ENCODE measurements at regions not wholly inside any gene's neighbourhood (a gene's known extent, or its start where the extent isn't known, plus 50 kb on each side); places are given as distances from the start of the nearest gene placed in this dataset.

GRCh38 chr13:106138620-106139019 is 396.8 kb downstream of the EFNB2 start:
- DNase-seq (ENCODE audit: low read depth, low spot score), result no peak

GRCh38 chr13:106133025-106133424 is 402.4 kb downstream of the EFNB2 start:
- DNase-seq (ENCODE audit: low read depth, low spot score), result no peak

- no peak for DNase-seq (ENCODE audit: low read depth, low spot score)
Observed at GRCh38 chr13:106132216-106132615, 403.2 kb downstream of the EFNB2 start.

- DNase-seq (ENCODE audit: low read depth, low spot score), result no peak
Observed at GRCh38 chr13:106129993-106130392, 405.5 kb downstream of the EFNB2 start.

- no peak for DNase-seq (ENCODE audit: low read depth, low spot score)
Observed at GRCh38 chr13:106129273-106129672, 406.2 kb downstream of the EFNB2 start.

GRCh38 chr13:106122234-106122633 is 413.2 kb downstream of the EFNB2 start:
- DNase-seq (ENCODE audit: low read depth, low spot score), result no peak

GRCh38 chr13:106121173-106121754 is 414.2 kb downstream of the EFNB2 start:
- no peak for DNase-seq (ENCODE audit: low read depth, low spot score)

- DNase-seq (ENCODE audit: low read depth, low spot score), result no peak
Observed at GRCh38 chr13:106118996-106119395, 416.5 kb downstream of the EFNB2 start.

GRCh38 chr13:106118050-106118449 is 417.4 kb downstream of the EFNB2 start:
- no peak for DNase-seq (ENCODE audit: low read depth, low spot score)

- DNase-seq (ENCODE audit: low read depth, low spot score), result no peak
Observed at GRCh38 chr13:106117640-106118039, 417.8 kb downstream of the EFNB2 start.

GRCh38 chr13:106117035-106117434 is 418.4 kb downstream of the EFNB2 start:
- DNase-seq (ENCODE audit: low read depth, low spot score), result no peak

- no peak for DNase-seq (ENCODE audit: low read depth, low spot score)
Observed at GRCh38 chr13:106115081-106115480, 420.4 kb downstream of the EFNB2 start.

GRCh38 chr13:106113796-106114195 is 421.7 kb downstream of the EFNB2 start:
- DNase-seq (ENCODE audit: low read depth, low spot score), result no peak

GRCh38 chr13:106112191-106112590 is 423.3 kb downstream of the EFNB2 start:
- DNase-seq (ENCODE audit: low read depth, low spot score), result no peak

- DNase-seq (ENCODE audit: low read depth, low spot score), result no peak
Observed at GRCh38 chr13:106110241-106110855, 425.1 kb downstream of the EFNB2 start.

GRCh38 chr13:106109391-106109791 is 426.1 kb downstream of the EFNB2 start:
- DNase-seq (ENCODE audit: low read depth, low spot score), result no peak

- no peak for DNase-seq (ENCODE audit: low read depth, low spot score)
Observed at GRCh38 chr13:106108346-106108745, 427.1 kb downstream of the EFNB2 start.

GRCh38 chr13:106107061-106107460 is 428.4 kb downstream of the EFNB2 start:
- DNase-seq (ENCODE audit: low read depth, low spot score), result no peak

GRCh38 chr13:106105153-106105552 is 430.3 kb downstream of the EFNB2 start:
- no peak for DNase-seq (ENCODE audit: low read depth, low spot score)

GRCh38 chr13:106104281-106104901 is 431.1 kb downstream of the EFNB2 start:
- DNase-seq (ENCODE audit: low read depth, low spot score), result no peak

GRCh38 chr13:106103779-106104178 is 431.7 kb downstream of the EFNB2 start:
- DNase-seq (ENCODE audit: low read depth, low spot score), result no peak

GRCh38 chr13:106102786-106103185 is 432.7 kb downstream of the EFNB2 start:
- no peak for DNase-seq (ENCODE audit: low read depth, low spot score)

GRCh38 chr13:106101201-106101600 is 434.3 kb downstream of the EFNB2 start:
- DNase-seq (ENCODE audit: low read depth, low spot score), result no peak
